GM19351 (cell line): ENCODE measurements at regions not wholly inside any gene's neighbourhood (a gene's known extent, or its start where the extent isn't known, plus 50 kb on each side); places are given as distances from the start of the nearest gene placed in this dataset.
A peak's percentile ranks its signal among the peaks of the same experiment; 100 is the strongest.
"Not testable (repeated sequence)": the region's sequence is repeated elsewhere in the genome, so short reads cannot be mapped to it uniquely, and the experiment has no call there.

Experiments used
- ATAC-seq: cut with Tn5 transposase; IDR thresholded peaks from one replicate; pipeline ENCODE4 v1.9.1; 2021; ENCODE audit warnings: mild to moderate bottlenecking, moderate library complexity; ENCODE audit not compliant: unreplicated experiment

DNA sequence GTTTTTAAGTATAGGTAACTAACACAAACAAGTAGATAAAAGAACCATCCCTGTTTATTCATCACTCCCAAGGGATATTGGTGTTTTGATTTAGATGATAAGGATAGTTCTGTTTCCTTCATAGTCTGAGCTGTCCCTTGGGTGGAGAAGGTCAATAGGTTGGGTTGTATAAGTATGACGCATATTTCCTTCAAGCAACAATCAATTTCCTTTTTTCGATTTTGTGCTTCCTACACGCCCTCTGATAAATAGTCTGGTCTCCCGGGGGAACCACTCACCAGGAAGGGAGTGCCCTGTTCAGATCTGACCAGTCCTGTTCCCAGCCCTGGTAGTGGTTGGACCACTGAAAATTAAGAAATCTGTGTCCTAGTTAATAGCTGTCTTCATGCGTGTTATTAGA, 378.8 kb upstream of the FAR2 start:
- no peak for ATAC-seq

DNA sequence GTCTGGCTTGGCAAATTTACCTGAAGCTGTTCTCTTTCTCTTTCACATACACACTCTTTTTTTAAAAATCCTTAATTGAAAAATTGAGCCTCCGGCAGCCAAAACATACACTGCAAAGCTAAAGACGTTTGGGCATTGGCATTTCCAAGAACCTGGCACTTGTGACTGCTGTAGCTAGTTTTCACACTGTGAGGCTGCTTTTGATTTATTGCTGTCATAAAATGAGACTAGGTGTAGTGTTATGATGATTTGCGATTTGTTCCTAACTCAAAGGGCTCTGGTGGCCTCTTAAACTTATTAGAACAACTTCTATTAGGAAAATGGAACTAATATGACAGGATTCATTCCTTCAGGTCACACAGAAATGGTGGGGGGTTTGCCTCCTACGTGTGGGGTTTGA, 377.1 kb upstream of the FAR2 start:
- no peak for ATAC-seq

GRCh38 chr12:28775556-28775955, 373.5 kb upstream of the FAR2 start:
- no peak for ATAC-seq

GRCh38 chr12:28776220-28776619, 372.9 kb upstream of the FAR2 start:
- ATAC-seq = no peak

DNA sequence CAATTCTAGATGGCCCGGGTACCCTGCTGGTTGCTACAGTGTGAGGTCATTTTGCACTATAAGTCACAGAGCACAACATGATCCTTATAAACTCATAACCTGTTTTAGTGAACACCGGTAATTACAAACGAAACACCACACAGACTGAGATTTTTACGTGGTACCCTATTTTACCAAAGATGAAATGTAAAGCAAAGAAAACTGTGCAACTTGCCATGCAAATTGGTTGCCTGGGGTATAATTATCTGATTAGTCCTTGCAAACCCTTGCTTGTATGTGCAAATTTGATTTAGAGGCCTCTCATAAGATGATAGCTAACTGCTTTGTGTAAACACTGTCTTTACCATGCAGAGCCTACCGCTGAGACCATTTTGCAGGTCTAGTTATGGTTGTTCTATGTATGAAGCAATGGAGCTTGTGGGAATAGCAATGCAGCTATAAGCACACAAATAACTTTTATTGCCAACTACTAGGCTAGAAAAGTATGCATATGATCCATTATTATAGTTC, 372.1 kb upstream of the FAR2 start:
- ATAC-seq = no peak

- ATAC-seq = no peak
Observed at GRCh38 chr12:28777603-28778365, 371.3 kb upstream of the FAR2 start.

DNA sequence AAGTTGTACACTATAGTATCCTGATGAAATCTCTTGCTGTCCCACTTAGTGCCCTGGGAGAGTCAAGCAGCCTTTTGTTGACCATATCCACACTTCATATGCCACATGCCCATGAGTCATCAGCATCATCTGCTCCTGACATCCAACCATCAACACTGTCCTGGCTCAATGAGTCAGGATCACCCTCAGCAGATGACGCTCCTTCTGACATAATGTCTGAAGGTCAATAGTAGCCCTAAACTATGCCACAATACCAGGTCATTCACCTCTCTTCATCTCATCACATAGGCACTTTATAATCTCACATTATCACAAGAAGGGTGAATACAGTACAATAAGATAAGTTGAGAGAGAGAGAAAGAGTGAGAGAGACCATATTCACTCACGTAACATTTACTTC, 369.0 kb upstream of the FAR2 start:
- no peak for ATAC-seq

DNA sequence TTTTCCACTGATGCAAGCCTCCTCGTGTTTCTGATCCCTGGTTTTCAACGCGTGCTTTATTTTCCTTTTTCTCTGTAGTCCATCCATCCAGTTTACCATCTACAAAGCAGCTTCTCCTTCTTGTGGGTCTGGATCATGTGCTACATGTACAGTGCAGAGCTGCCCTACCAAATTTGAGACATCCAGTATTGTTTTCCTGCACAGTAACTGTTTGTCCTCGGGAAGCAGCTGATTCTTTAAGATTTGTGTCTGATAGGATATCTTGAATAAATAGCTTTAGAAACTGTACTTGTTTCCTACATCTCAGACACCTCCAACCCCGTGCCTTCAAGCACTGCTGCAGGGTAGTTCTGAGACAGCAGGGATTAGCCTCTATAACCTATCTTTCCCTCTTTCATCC, 368.1 kb upstream of the FAR2 start:
- no peak for ATAC-seq

DNA sequence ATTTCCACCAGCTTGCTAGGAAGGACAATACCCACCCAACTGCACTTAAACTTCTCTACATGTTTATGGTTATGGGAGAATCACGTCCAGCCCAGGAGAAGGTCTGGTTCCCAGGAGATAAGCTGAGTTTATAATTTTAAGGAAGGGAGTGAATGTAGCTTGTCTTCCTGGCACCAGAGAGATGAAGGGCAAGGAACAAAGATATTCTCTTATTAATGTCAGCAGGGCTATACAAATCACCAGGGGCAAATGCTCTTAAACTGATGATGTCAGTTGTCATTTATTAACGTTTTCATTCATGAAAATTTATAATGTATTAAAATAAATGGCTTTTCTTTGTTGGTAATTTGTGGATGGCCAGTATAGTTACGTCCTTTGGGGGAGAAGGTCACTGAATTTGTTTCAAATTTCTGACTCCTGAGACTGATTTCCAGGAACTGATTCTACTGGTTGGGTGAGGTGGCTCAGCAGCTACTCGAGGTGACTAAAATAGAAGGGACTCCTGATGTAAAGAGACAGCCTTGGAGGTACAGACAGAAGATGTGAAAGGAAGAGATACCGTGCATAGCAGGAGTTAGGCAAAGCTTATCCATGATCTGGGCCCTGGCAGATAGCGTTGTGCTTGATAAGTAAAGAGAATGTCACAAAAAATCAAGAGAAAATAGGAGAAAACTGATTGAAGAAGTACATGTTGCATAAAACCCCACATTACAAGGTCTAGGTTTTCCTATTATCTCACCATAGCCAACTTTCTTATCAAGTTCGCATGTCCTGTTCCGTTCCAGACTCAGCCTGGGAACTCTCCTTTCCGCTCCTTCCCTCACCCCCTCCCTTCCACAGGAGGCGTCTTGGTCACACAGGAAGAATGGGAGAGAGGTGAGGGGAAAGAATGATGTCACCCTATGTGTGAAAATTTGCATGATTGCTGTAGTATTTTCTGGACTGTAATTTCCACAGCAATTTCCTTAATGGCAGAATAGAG, 367.1 kb upstream of the FAR2 start:
- no peak for ATAC-seq

DNA sequence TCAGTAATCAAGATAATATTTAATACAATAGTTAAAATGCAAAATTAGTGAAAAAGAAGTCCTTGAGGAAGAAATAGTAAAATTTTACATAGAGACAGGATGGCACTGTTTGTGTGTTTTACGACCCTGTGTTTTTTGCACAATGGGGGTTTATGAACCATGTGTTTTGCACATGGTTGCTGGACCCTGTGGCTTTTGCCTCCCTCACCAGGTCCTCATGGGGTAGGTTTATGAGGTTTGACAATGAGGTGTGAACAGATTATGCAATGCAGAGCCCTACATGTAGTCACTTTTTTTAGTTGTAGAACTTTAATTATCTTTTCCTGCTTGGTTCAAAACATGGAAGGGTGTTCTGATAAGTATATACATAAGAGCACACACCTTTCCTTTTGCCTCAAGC, 366.3 kb upstream of the FAR2 start:
- no peak for ATAC-seq

DNA sequence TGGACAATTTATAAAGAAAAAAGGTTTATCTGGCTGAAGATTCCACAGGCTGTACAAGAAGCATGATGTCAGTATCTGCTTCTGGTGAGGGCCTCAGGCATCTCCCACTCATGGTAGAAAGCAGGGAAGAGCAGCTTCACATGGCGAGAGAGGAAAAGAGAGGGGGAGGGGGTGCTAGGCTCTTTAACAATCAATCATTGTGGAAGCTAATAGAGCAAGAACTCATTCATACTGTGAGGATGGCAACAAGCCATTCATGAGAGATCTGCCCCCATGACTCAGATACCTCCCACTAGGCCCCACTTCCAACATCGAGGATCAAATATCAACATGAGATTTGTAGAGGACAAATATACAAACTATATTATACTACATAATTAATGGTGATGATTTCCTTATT, 361.9 kb upstream of the FAR2 start:
- ATAC-seq = no peak

DNA sequence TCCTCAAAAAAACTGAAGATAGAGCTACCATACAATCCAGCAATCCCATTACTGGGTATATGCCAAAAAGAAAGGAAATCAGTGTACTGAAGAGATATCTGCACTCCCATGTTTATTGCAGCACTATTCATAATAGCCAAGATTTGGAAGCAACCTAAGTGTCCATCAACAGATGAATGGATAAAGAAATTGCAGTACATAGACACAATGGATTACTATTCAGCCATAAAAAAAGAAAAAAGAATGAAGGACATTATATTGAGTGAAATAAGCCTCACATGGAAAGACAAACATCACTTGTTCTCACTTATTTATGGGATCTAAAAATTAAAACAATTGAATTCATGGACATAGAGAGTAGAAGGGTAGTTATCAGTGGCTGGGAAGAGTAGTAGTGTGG, 360.8 kb upstream of the FAR2 start:
- ATAC-seq = not testable (repeated sequence)

GRCh38 chr12:28793581-28794151, 355.4 kb upstream of the FAR2 start:
- ATAC-seq = no peak

DNA sequence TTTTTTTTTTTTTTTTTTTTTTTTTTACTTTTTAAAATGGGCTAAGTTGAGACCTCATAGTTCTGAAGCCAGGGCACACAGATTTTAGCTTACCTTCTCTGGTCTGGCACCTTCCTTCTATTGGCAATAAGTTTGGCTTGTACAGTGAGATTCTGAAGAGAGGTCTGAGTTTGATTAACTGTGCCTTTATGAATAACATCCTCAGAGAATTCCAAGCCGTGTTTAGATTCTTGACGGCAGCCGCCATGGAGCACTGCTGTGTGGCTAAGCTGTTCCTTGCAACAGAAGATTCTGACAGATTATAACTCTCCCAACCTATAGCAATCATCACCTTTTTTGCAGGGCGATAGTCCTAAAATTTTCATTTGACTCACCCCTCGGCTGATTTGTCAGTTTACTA, 354.9 kb upstream of the FAR2 start:
- ATAC-seq = no peak

- no peak for ATAC-seq
Observed at GRCh38 chr12:28794786-28795185, 354.3 kb upstream of the FAR2 start.

- ATAC-seq = no peak
Observed at GRCh38 chr12:28795311-28795710, 353.8 kb upstream of the FAR2 start.

DNA sequence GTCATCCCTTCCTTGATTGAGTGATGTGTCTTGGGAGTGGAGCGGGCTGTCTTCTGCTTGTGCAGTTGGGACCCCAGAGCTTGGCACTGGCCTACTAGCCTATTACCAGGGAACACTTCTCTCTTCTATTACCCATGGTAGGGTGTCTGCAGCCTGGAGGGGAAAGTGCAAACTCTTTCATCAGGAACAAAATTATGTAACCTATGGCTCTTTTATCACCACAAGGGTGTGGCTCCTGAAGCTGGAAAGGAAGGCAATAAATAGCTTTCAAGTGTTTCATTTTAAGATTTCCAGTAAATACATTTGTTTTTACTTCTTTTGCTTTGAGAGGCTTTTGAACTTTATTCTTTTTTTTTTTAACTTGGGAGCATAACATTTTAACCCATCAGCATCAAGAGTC, 349.7 kb upstream of the FAR2 start:
- ATAC-seq = no peak

DNA sequence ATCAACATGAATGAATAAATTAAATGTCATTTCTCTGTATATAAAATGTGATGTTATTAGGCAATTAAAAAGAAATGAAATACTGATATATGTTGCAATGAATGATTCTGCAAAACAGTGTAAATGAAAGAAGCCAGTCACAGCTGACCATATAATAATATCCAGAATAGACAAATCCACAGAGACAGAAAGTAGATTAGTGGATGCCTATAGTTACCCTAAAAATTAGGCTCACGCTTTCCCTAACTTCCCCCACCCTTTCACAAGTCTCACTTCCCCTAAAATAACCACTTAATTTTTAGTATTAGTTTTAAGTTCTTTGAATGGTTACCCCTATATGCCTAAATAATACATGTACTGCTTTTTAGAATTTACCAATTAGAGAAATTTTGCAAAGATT, 348.9 kb upstream of the FAR2 start:
- ATAC-seq = peak; percentile 94

GRCh38 chr12:28802706-28803438, 346.2 kb upstream of the FAR2 start:
- ATAC-seq = no peak

DNA sequence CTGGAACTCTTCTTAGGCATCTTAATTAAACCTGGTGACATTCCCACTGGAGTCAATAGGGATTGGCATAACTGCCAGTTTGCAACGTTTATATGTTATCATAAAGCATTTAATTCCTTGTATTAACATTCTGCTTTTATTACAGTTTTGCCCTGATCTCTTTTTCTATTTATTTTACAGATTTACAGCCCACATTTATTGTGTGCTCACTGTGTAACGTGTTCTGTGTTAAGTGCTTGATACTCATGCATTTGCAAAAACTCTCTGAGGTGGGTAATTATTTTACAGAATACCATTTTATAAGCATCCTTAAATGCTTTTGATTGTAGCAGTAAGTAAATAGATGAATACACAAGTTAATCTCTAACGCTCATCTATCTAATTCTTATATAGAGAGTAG, 341.5 kb upstream of the FAR2 start:
- ATAC-seq = no peak

DNA sequence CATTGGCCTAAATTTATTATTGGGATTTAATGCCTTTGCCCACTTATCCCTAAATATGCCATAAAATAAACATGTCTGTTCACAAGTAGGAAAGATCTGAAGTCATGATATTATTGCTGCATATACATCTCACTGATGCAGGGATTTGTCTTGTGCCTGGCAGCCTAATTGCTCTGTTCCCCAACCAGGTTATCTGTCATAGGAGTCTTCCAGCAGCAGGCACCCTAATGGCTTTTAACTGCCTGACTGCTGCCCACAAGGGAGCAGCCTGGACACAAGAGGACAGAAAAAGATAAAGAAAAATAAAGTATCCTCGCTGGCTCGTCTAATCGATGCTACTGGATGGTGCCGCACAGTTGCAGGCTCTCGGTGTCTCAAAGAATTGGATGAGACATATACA, 337.6 kb upstream of the FAR2 start:
- ATAC-seq = no peak
